Upper lobe of right lung (tissue), 1 donor: ENCODE measurements at regions not wholly inside any gene's neighbourhood (a gene's known extent, or its start where the extent isn't known, plus 50 kb on each side); places are given as distances from the start of the nearest gene placed in this dataset.

Experiments used
- ATAC-seq: fragments of 200-7000 bp; cut with Tn5 transposase; one replicate; pipeline ENCODE4 v1.9.1; 2020; ENCODE audit warnings: mild to moderate bottlenecking, moderate library complexity
- DNase-seq: peaks from one replicate; pipeline ENCODE4 v3.0.0-alpha.2; 2020
- H3K27ac ChIP-seq: fragments of 200-600 bp; one replicate; pipeline ENCODE4 v1.8.0; 2022
- H3K27me3 ChIP-seq: fragments of 200-600 bp; one replicate; pipeline ENCODE4 v1.8.0; 2022; ENCODE audit warnings: mild to moderate bottlenecking
- H3K36me3 ChIP-seq: fragments of 200-600 bp; one replicate; pipeline ENCODE4 v1.8.0; 2022
- H3K4me1 ChIP-seq: fragments of 200-600 bp; one replicate; pipeline ENCODE4 v1.8.0; 2022
- H3K4me3 ChIP-seq: fragments of 200-600 bp; one replicate; pipeline ENCODE4 v1.8.0; 2022; ENCODE audit warnings: mild to moderate bottlenecking
- H3K9me3 ChIP-seq: fragments of 200-600 bp; one replicate; pipeline ENCODE4 v1.8.0; 2022
- CTCF ChIP-seq: fragments of 200-600 bp; IDR thresholded peaks from one replicate; pipeline ENCODE4 v1.8.0; 2022; ENCODE audit warnings: antibody characterized with exemption
- intact Hi-C: fragments of 100-400 bp; cut with DNase I; formaldehyde crosslinking; loops from one replicate; pipeline ENCODE4 v1.11.0; 2022
- donor health status: DM: no; HTN: yes; CAD: no; lungs with severe emphysema.

- no peaks in the 10 kb centered on the region for H3K4me1 ChIP-seq
Measured at GRCh38 chr10:94260455-94260854, 102.3 kb downstream of the NOC3L start.

GRCh38 chr10:94264085-94264484, 98.7 kb downstream of the NOC3L start:
- ATAC-seq = no peak
- H3K4me3 ChIP-seq = no peak overlapping the region
- no peaks in the 10 kb centered on the region for H3K36me3 ChIP-seq
- no peaks in the 10 kb centered on the region for H3K4me1 ChIP-seq
- TF ChIP-seq CTCF = no peak
- intact Hi-C loops = no loop called here
- H3K27ac ChIP-seq = no peak overlapping the region
- no peaks in the 10 kb centered on the region for H3K27me3 ChIP-seq
- no peaks in the 10 kb centered on the region for H3K9me3 ChIP-seq
- DNase-seq = no peak

More at GRCh38 chr10:94260455-94260854, 102.3 kb downstream of the NOC3L start:
- Histone ChIP-seq H3K9me3 (no peaks in the 10 kb centered on the region), H3K36me3 (no peaks in the 10 kb centered on the region), H3K27ac (no peak overlapping the region), H3K4me3 (no peak overlapping the region), H3K27me3 (no peaks in the 10 kb centered on the region)
- intact Hi-C loops = no loop called here
- no peak for TF ChIP-seq CTCF
- DNase-seq (no peak), ATAC-seq (no peak)

GRCh38 chr10:94266091-94266490, 96.6 kb downstream of the NOC3L start:
- H3K4me3 ChIP-seq = no peak overlapping the region
- no peaks in the 10 kb centered on the region for H3K27me3 ChIP-seq
- H3K9me3 ChIP-seq = no peaks in the 10 kb centered on the region
- no peak for TF ChIP-seq CTCF
- ATAC-seq = no peak
- H3K36me3 ChIP-seq = no peaks in the 10 kb centered on the region
- DNase-seq = no peak
- H3K4me1 ChIP-seq = no peaks in the 10 kb centered on the region
- intact Hi-C loops = no loop called here
- no peak overlapping the region for H3K27ac ChIP-seq

GRCh38 chr10:94268652-94269051, 94.1 kb downstream of the NOC3L start:
- Histone ChIP-seq H3K4me1 (no peaks in the 10 kb centered on the region), H3K27me3 (no peaks in the 10 kb centered on the region), H3K36me3 (no peaks in the 10 kb centered on the region), H3K27ac (no peak overlapping the region), H3K9me3 (no peaks in the 10 kb centered on the region), H3K4me3 (no peak overlapping the region)
- TF ChIP-seq CTCF = no peak
- intact Hi-C loops = no loop called here
- no peak for DNase-seq
- ATAC-seq = no peak

GRCh38 chr10:94274142-94274787, 88.5 kb downstream of the NOC3L start:
- H3K9me3 ChIP-seq = no peaks in the 10 kb centered on the region
- intact Hi-C loops = no loop called here
- H3K4me1 ChIP-seq = peaks cover 6% of the 10 kb centered on the region
- DNase-seq (no peak), ATAC-seq (peak; percentile 37)
- no peak overlapping the region for H3K4me3 ChIP-seq
- no peak for TF ChIP-seq CTCF
- H3K36me3 ChIP-seq = no peaks in the 10 kb centered on the region
- no peaks in the 10 kb centered on the region for H3K27me3 ChIP-seq
- H3K27ac ChIP-seq = peak overlapping the region; percentile 5

- Histone ChIP-seq H3K9me3 (no peaks in the 10 kb centered on the region), H3K27me3 (no peaks in the 10 kb centered on the region), H3K4me1 (peaks cover 11% of the 10 kb centered on the region), H3K27ac (no peak overlapping the region), H3K4me3 (no peak overlapping the region), H3K36me3 (no peaks in the 10 kb centered on the region)
- DNase-seq (no peak), ATAC-seq (no peak)
- TF ChIP-seq CTCF = no peak
- intact Hi-C loops = no loop called here
Measured at GRCh38 chr10:94276140-94276539, 86.6 kb downstream of the NOC3L start.
